Activated naive CD8-positive, alpha-beta T cell treated with anti-CD3 and anti-CD28 coated beads, Interleukin-2, amount 50 U/mL, for 24 hours (primary cell): ENCODE measurements at regions not wholly inside any gene's neighbourhood (a gene's known extent, or its start where the extent isn't known, plus 50 kb on each side); places are given as distances from the start of the nearest gene placed in this dataset.

Experiments used
- ATAC-seq: fragments of 150-1000 bp; cut with Tn5 transposase; one replicate; pipeline ENCODE4 v1.10.0; 2021
- DNase-seq: peaks from one replicate; pipeline ENCODE4 v3.0.0; 2021
- H3K27ac Mint-ChIP-seq: one replicate; pipeline ENCODE4 v1.8.0; 2021; ENCODE audit warnings: mild to moderate bottlenecking, mixed read lengths
- H3K27me3 Mint-ChIP-seq: one replicate; pipeline ENCODE4 v1.8.0; 2021; ENCODE audit warnings: mixed read lengths
- H3K36me3 Mint-ChIP-seq: one replicate; pipeline ENCODE4 v1.8.0; 2021; ENCODE audit warnings: low read depth, mixed read lengths
- H3K4me1 Mint-ChIP-seq: one replicate; pipeline ENCODE4 v1.8.0; 2021; ENCODE audit warnings: mixed read lengths
- H3K4me3 Mint-ChIP-seq: one replicate; pipeline ENCODE4 v1.8.0; 2021; ENCODE audit warnings: mild to moderate bottlenecking, moderate library complexity, mixed read lengths
- H3K9me3 Mint-ChIP-seq: one replicate; pipeline ENCODE4 v1.8.0; 2021; ENCODE audit warnings: mixed read lengths

DNA sequence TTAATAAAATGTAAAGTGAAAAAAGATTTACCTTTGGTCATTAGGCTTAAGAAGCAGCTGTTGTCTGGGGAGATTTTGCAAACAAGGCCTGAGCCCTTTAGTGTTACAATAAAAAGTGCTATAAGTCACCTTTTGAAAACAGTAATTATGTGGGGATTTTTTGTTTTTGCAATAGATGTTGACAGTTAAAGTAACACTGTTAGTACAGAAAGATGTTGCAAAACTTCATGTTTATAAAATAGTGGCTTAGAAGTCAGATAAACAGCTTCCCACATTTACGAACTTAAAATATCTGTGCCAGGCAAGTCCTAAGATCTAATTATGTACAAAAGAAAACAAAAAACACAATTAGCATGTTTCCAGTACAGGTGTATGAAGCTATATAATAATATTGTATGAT lies 138.0 kb upstream of the IRS2 start:
- H3K9me3 Mint-ChIP-seq, result peaks cover 5% of the 10 kb centered on the region
- no peak for ATAC-seq
- no peak overlapping the region for H3K4me3 Mint-ChIP-seq

DNA sequence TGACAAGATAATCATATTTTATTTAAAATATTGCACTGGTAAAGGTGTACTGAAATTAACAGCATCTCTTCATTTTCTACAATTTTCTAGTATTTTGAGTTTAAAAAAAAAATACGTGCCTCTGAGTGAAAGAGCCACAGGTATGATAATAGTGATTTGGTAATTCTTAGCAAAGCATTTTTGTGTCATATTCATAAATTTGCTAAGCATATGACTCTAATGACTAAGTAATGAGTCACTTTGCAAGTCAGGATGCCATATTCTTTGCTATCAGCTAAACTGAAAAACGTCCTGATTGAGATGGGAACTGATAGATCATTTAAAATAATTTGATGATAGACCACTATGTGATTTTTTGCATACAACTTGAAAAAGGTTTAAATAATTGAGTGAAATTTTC lies 136.1 kb upstream of the IRS2 start:
- ATAC-seq (no peak), DNase-seq (no peak)
- Mint-ChIP-seq H3K27ac (no peak overlapping the region), H3K36me3 (no peaks in the 10 kb centered on the region), H3K4me3 (no peak overlapping the region), H3K9me3 (peaks cover 5% of the 10 kb centered on the region), H3K4me1 (no peaks in the 10 kb centered on the region), H3K27me3 (no peaks in the 10 kb centered on the region)

More for the DNA sequence above, 138.0 kb upstream of the IRS2 start:
- no peak for DNase-seq
- H3K36me3 Mint-ChIP-seq, result no peaks in the 10 kb centered on the region
- no peaks in the 10 kb centered on the region for H3K27me3 Mint-ChIP-seq
- no peak overlapping the region for H3K27ac Mint-ChIP-seq
- H3K4me1 Mint-ChIP-seq, result no peaks in the 10 kb centered on the region

DNA sequence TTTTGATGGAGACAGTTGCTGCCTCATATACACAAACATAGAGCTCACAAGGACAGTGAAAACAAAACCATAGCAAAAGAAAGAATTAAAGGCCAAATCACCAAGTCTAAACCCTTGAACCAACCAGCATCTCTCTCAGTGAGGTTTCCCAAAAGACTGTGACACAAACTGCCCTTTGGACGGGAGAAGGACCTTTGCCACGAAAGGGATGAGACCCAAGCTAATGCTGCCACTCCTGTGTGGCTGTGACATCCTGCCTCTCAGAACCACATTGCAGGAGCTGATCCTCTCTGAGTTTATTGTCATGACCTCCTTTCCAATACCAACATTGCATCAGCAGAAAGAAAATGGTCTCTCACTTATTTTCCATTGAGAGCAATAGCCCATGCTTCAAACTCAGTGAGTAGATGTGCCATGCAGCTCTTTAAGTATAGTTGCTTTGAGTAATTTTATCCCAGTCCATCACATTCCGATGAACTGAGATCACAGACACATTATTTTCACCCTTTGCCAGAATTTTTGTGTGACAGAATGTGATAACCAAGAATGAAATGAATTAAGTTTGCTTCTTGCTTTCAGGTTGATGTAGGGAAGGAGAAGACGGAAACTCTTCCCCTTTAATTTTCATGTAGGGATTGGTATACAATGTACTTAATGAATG lies 133.5 kb upstream of the IRS2 start:
- Mint-ChIP-seq H3K4me1 (no peaks in the 10 kb centered on the region), H3K4me3 (no peak overlapping the region), H3K36me3 (no peaks in the 10 kb centered on the region), H3K9me3 (no peaks in the 10 kb centered on the region), H3K27me3 (no peaks in the 10 kb centered on the region), H3K27ac (no peak overlapping the region)
- DNase-seq (no peak), ATAC-seq (no peak)

DNA sequence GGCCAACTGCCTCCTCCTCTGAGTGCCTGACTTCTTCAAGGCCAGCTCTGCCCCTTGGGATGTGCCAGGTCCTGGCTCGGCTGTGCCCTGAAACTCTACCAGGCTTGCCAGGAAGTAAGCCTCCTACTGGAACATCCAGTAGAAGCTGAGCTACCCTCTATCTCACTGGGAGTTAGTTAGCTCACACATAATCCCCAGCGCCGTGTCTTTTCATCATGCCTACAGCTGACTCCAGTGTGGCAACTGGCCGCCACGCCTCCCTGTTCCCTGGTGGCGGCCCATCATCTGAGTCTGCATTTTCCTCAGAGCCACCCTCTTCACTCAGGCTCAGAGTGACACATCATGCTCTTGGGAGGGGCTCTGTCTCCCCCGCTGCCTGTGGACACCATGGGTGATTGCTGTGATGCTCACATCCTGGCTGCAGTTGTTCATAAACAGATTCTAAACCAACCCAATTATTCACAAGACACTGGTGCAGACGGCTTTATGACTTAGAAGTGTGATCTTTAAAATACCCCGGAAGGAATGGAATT lies 131.9 kb upstream of the IRS2 start:
- H3K27me3 Mint-ChIP-seq, result no peaks in the 10 kb centered on the region
- H3K4me3 Mint-ChIP-seq, result no peak overlapping the region
- no peaks in the 10 kb centered on the region for H3K4me1 Mint-ChIP-seq
- DNase-seq, result no peak
- ATAC-seq, result no peak
- H3K36me3 Mint-ChIP-seq, result no peaks in the 10 kb centered on the region
- no peaks in the 10 kb centered on the region for H3K9me3 Mint-ChIP-seq
- no peak overlapping the region for H3K27ac Mint-ChIP-seq

DNA sequence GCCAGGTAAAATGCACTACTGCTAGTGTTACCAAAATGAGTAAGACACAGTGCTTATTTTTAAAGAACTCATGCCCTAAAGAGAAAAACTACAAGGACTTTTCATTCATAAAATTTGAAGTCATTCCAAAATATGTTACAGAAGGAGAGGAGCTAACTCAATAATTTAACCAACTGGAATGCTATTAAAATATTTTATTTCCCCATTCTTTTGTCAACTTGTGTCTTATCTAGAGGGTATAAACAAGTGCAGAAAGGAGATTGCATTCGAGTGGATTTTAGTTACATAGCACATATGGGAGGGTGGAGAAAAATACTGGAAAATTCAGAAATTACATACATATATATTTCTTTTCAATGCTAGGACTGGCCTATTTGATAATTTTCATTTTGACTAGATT lies 131.0 kb upstream of the IRS2 start:
- H3K27ac Mint-ChIP-seq, result no peak overlapping the region
- ATAC-seq, result no peak
- no peak for DNase-seq
- H3K9me3 Mint-ChIP-seq, result no peaks in the 10 kb centered on the region
- H3K36me3 Mint-ChIP-seq, result no peaks in the 10 kb centered on the region
- H3K27me3 Mint-ChIP-seq, result no peaks in the 10 kb centered on the region
- no peaks in the 10 kb centered on the region for H3K4me1 Mint-ChIP-seq
- no peak overlapping the region for H3K4me3 Mint-ChIP-seq

DNA sequence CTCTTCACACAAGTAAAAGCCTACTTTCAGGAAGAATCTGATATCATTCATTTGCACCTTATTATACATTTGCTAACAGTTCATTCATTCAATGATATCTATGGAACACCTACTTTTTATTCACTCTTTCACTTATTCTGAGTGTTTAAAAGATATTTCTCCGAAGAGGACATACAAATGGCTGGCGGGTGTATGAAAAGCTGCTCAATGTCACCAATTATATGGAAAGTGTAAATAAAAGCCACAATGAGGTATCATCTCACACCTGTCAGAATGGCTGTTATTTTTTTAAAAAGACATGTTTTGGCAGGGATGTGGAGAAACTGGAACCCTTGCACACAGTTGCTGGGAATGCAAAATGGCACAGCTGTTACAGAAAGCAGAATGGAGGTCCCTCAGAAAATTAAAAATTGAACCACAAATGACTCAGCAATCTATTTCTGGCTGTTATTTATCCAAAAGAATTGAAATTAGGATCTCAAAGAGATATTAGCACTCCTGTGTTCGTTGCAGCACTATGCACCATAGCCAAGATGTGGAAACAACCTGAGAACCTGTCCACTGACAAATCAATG lies 127.6 kb upstream of the IRS2 start:
- no peak for DNase-seq
- H3K27me3 Mint-ChIP-seq, result no peaks in the 10 kb centered on the region
- no peaks in the 10 kb centered on the region for H3K4me1 Mint-ChIP-seq
- no peaks in the 10 kb centered on the region for H3K9me3 Mint-ChIP-seq
- no peak for ATAC-seq
- no peak overlapping the region for H3K27ac Mint-ChIP-seq
- H3K4me3 Mint-ChIP-seq, result no peak overlapping the region
- H3K36me3 Mint-ChIP-seq, result no peaks in the 10 kb centered on the region

DNA sequence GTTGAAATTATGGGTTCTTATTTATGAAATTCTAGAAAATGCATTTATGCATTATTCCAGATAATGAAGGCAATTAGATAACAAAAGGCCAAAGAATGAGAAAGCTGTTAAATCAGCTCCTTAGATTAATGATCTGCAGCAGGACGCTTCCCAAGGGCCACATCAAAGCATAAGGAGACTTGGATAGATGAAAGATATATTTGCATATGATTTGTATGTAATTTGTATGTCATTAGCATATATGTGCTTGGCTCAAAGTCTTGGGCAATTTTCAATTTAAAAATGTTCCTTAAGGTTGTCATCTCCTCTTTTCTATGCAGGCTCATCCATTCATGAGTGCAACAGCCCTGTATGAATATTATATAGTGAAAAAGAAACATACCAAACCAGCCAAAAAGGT lies 126.8 kb upstream of the IRS2 start:
- no peak overlapping the region for H3K4me3 Mint-ChIP-seq
- DNase-seq, result no peak
- no peaks in the 10 kb centered on the region for H3K36me3 Mint-ChIP-seq
- H3K9me3 Mint-ChIP-seq, result no peaks in the 10 kb centered on the region
- no peaks in the 10 kb centered on the region for H3K4me1 Mint-ChIP-seq
- no peak for ATAC-seq
- no peak overlapping the region for H3K27ac Mint-ChIP-seq
- H3K27me3 Mint-ChIP-seq, result no peaks in the 10 kb centered on the region

DNA sequence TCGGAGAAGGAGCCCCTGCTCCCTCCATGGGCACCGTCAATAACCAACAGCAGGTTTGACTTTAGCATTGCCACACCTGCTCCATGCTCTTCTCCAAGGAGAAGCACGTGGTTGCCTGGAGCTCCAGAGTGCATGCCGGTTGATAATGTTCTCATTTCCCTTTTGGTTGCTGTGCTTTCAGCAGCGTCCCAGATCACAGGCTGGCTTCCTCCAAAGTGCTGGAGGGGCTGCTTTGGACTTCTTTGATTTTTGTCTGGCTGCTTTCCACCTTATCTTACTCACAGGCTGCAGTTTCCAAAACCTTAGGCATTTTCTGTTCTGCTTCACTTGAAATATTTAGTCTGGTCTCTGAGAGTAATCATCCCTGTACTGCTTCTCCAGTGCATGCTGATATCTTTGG lies 123.8 kb upstream of the IRS2 start:
- Mint-ChIP-seq H3K4me1 (no peaks in the 10 kb centered on the region), H3K27me3 (peaks cover 2% of the 10 kb centered on the region), H3K27ac (no peak overlapping the region), H3K9me3 (no peaks in the 10 kb centered on the region), H3K4me3 (no peak overlapping the region), H3K36me3 (no peaks in the 10 kb centered on the region)
- DNase-seq (no peak), ATAC-seq (no peak)

DNA sequence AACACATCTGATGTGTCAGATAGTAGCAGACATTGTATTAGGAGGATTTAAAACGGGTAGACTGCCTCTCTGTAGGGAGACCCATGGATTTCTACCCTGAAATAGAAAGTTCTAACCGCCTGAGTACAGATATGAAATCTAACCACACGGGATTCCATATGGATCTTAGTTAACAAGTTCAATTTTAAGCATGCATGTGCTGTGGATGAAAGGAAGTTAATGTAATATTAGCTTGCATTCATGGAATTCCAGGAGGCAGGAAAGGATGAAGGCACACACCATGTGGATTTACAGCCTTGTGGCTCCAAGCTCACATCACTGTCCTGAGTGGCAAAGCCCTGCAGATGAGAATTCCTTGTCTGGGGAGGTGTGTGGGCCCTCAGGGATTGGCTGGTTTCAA lies 120.6 kb upstream of the IRS2 start:
- no peak for DNase-seq
- Mint-ChIP-seq H3K4me3 (no peak overlapping the region), H3K4me1 (no peaks in the 10 kb centered on the region), H3K27me3 (peaks cover 2% of the 10 kb centered on the region), H3K9me3 (no peaks in the 10 kb centered on the region), H3K27ac (no peak overlapping the region), H3K36me3 (no peaks in the 10 kb centered on the region)
- no peak for ATAC-seq

DNA sequence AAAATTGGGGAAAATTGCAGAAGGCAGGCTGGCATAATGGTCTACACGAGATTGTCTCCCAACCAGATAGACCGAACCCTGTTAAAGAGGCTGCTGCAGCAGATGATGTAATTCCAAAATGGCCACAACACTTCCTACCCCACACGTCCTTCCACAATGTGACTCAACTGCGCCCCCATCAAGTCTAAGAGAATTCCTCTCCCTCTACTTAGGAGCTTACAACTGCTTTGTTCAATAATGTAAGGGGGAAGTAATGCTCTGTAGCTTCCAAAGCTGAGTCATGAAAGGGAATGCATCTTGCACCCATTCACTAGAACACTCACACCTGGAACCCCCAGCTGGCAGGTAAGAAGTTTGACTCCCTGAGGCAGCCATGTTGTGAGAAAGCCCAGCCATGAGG lies 117.8 kb upstream of the IRS2 start:
- Mint-ChIP-seq H3K27me3 (peaks cover 12% of the 10 kb centered on the region), H3K4me3 (no peak overlapping the region), H3K36me3 (no peaks in the 10 kb centered on the region), H3K27ac (no peak overlapping the region), H3K4me1 (no peaks in the 10 kb centered on the region), H3K9me3 (no peaks in the 10 kb centered on the region)
- DNase-seq (no peak), ATAC-seq (no peak)

DNA sequence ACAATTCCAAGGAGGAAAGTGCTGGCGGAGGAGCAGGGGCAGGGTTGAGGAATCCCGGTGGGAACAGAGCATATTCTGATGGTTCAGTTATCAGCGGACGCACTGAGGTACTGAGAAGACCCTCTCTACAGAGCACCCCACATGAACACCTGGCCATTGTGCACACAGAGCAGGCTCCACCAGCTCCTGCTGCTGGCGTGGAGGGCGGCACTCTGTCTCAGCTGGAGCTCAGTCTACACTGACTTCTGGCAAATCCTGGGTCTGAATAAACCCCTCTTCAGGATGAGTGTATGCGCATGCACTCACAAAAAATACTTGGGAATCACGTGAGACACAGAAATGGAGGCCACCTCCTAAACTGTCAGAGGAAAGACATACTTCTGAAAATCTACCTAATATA lies 114.4 kb upstream of the IRS2 start:
- ATAC-seq, result no peak

DNA sequence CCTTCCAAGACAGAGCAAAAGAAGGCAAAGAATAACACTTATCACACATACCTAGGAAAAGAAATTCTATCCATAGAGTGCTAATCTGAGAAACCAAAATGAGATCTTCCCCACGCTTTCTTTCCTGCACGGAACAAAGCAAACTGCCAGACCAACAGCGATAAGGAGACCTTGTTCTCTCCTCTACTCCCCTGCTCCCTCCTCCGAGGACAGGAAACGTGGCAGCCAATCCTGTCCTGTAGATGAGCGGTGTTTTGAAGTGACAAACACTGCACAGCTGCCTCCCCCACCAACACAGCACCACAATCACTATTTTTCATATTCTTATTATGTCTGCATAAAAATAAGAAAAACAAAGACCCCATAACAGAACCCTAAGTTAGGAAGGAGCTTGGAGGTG lies 113.9 kb upstream of the IRS2 start:
- Mint-ChIP-seq H3K27me3 (peaks cover 13% of the 10 kb centered on the region), H3K27ac (no peak overlapping the region), H3K36me3 (no peaks in the 10 kb centered on the region), H3K4me1 (no peaks in the 10 kb centered on the region), H3K4me3 (no peak overlapping the region), H3K9me3 (no peaks in the 10 kb centered on the region)
- DNase-seq (no peak), ATAC-seq (no peak)

More for the DNA sequence above, 114.4 kb upstream of the IRS2 start:
- Mint-ChIP-seq H3K4me3 (no peak overlapping the region), H3K27ac (no peak overlapping the region), H3K27me3 (peaks cover 13% of the 10 kb centered on the region), H3K4me1 (no peaks in the 10 kb centered on the region), H3K9me3 (no peaks in the 10 kb centered on the region), H3K36me3 (no peaks in the 10 kb centered on the region)
- no peak for DNase-seq

DNA sequence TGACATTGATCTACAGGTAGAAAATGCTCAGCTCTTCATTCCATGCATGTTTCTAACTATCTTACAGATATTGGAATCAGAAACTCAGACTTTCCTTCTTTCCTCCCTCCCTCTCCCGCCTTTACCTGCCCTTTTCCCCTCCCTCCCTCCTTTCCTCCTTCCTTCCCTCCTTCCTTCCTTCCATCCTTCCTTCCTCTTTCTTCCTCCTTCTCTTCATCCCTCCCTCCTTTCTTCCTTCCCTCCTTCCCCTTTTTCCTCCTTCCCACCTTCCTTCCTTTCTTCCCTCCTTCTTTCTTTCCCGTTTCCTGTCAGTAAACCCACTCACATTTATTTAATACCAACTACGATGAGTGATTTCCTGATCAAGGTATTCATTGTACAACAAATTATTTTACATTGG lies 113.4 kb upstream of the IRS2 start:
- ATAC-seq (no peak), DNase-seq (no peak)
- H3K4me1 Mint-ChIP-seq, result no peaks in the 10 kb centered on the region
- H3K27ac Mint-ChIP-seq, result no peak overlapping the region
- H3K36me3 Mint-ChIP-seq, result no peaks in the 10 kb centered on the region
- no peak overlapping the region for H3K4me3 Mint-ChIP-seq
- no peaks in the 10 kb centered on the region for H3K9me3 Mint-ChIP-seq
- H3K27me3 Mint-ChIP-seq, result peaks cover 13% of the 10 kb centered on the region

DNA sequence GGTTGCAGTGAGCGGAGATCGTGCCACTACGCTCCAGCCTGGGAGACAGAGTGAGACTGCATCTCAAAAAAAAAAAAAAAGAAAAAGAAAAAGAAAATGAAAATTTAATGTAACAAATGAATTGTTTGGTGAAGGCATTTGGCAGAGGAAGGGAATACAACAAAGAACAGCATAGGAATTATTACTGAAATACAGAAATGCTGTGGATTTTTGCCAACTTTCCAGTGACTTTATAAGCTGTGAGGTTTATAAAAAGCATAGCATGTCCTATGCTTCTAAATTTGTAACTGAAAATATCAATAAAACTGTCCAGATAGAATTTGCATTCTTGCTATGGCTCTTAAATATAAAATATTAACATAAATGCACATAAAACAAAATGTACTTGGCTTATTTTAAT lies 112.9 kb upstream of the IRS2 start:
- H3K9me3 Mint-ChIP-seq, result no peaks in the 10 kb centered on the region
- no peaks in the 10 kb centered on the region for H3K4me1 Mint-ChIP-seq
- no peak overlapping the region for H3K4me3 Mint-ChIP-seq
- DNase-seq, result no peak
- ATAC-seq, result no peak
- peaks cover 13% of the 10 kb centered on the region for H3K27me3 Mint-ChIP-seq
- no peaks in the 10 kb centered on the region for H3K36me3 Mint-ChIP-seq
- H3K27ac Mint-ChIP-seq, result no peak overlapping the region

DNA sequence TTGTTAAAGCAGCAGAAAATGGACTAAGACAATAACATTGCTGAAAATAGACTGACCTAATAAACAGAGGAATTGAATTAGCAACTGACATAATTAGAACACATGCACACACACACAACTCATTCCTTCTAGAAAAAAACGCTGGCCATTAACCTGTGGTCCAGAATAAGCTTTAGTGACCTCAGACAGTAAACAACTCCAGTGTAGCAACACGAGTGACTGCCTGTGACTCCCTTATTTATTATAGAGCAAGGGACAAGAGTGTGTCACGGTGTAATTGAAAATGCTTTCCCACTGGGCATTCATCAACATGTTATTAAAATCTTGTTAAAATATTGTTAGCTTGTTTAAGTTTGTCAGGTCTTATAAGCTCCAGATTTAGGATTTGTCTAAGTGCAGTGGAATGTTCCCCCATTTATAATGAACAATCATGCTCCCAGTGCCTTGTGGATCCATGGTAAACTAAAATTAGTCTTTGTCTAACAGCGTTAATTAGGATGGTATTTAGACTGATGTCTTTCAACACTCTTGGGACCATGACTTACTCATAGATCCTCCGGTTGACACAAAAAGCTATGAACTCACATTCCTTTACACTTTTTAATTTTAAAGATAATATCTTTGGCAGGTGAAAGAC lies 111.7 kb upstream of the IRS2 start:
- Mint-ChIP-seq H3K27me3 (peaks cover 16% of the 10 kb centered on the region), H3K4me1 (no peaks in the 10 kb centered on the region), H3K9me3 (no peaks in the 10 kb centered on the region), H3K4me3 (no peak overlapping the region), H3K27ac (no peak overlapping the region), H3K36me3 (no peaks in the 10 kb centered on the region)
- no peak for DNase-seq
- no peak for ATAC-seq
